Esophagus muscularis mucosa (tissue), 3 donors: ENCODE measurements at regions not wholly inside any gene's neighbourhood (a gene's known extent, or its start where the extent isn't known, plus 50 kb on each side); places are given as distances from the start of the nearest gene placed in this dataset.

Source experiments
- CTCF ChIP-seq, 3 experiments: fragments of 200-600 bp in 2 of 3; fragments of 450-650 bp in 1 of 3; sonication (generic) in 2 of 3; IDR thresholded peaks; one replicate each; pipeline ENCODE4 v1.5.1; 2017 to 2019; ENCODE audit warnings: antibody characterized with exemption in 3 of 3, mild to moderate bottlenecking in 2 of 3, moderate library complexity in 1 of 3
- EP300 ChIP-seq: sonication (generic); formaldehyde crosslinking; IDR thresholded peaks from one replicate; pipeline ENCODE4 v1.6.1; 2017; ENCODE audit warnings: antibody characterized with exemption

- TF ChIP-seq CTCF (IDR thresholded peaks at IDR 0.05) = peak in 1 of 3 experiments; percentile 8
- no peak for TF ChIP-seq EP300
Observed at GRCh38 chr6:74280130-74280692, 584.2 kb downstream of the CD109 start.
